ACHN (cell line): ENCODE measurements at regions not wholly inside any gene's neighbourhood (a gene's known extent, or its start where the extent isn't known, plus 50 kb on each side); places are given as distances from the start of the nearest gene placed in this dataset.

Experiments
- DNase-seq: peaks from one replicate; pipeline ENCODE4 v3.0.0-alpha.2; 2015
- in situ Hi-C: cut with HindIII; loops from 2 replicates; pipeline ENCODE4 v1.10.0; 2017; ENCODE audit warnings: low sequenced_read_pairs, low pct_ligation_motif_present, low pct_unique_long_range_greater_than_20kb

GRCh38 chr2:16044946-16045456 lies 104.7 kb downstream of the MYCN start:
- in situ Hi-C loops, result no loop called here
- DNase-seq, result no peak

- no peak for DNase-seq
- in situ Hi-C loops, result no loop called here
Observed at GRCh38 chr2:16043627-16044026, 103.3 kb downstream of the MYCN start.

DNA sequence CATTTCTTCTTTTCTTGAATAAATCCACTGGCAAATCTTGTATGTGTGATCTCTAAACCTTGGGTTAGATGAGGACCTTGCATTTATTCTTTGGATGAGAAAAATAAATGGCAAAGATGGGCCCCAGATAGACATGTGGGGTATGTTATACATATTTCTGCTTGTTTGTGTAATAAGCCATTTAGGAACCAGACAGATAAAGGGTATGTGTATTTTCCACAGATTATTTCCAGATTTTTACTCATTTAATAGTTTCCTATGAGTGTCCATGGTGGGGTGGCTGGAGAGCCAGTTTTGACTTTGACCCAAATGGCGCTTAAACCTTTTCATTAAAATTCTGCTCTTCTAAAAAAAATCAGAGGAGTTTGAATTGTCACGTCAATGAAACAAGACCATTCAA lies 102.8 kb downstream of the MYCN start:
- DNase-seq, result no peak
- in situ Hi-C loops, result no loop called here

DNA sequence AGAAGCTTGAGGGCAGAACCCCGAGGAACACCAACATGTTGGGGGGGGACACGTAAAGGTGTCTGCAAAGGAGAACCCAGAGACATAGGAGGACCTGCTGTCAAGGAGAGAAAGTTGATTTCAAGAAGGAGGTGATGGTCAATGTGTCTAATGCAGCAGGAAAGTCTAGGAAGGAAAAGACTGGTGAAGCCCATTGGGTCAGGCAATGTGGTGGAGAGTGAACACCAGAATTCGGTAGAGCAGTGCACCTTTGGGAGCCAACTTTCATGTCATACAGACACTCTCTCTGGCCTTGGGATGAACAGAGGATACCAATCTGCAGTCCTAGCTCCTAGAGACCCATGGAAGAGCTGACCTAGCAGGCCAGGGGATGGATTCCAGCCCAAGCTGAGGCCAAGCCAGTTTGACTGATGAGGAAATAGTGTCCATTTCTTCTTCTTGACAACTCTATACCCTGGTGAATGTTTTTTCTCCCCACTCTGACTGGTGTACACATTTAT lies 101.9 kb downstream of the MYCN start:
- DNase-seq, result no peak
- in situ Hi-C loops, result no loop called here

- no peak for DNase-seq
- in situ Hi-C loops, result no loop called here
Observed at GRCh38 chr2:16040271-16041010, 100.1 kb downstream of the MYCN start.

DNA sequence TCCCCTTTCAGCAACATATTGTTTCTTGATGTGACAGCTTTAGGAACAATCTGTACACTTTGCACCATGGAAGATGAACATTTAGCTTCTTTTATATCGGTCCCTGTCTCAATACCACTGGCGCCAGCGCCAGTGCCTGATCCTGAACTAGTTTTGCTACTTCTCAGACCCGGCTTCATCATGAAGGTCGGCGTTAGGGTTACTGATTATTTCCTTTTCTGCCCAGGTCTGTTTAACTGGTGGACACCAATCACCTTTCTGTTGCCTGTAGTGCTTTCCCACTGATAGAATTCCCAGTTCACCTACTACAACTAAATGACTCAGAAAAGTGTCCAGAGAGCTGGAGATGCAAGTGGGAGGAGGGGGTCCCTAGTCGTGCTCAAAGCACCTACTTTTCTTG lies 99.5 kb downstream of the MYCN start:
- in situ Hi-C loops, result no loop called here

GRCh38 chr2:16039055-16039454 lies 98.7 kb downstream of the MYCN start:
- DNase-seq, result no peak
- in situ Hi-C loops, result no loop called here

More for the DNA sequence above, 99.5 kb downstream of the MYCN start:
- DNase-seq, result no peak

GRCh38 chr2:16038621-16039020 lies 98.3 kb downstream of the MYCN start:
- DNase-seq, result no peak
- in situ Hi-C loops, result no loop called here

GRCh38 chr2:16037808-16038457 lies 97.6 kb downstream of the MYCN start:
- DNase-seq, result no peak
- in situ Hi-C loops, result no loop called here

GRCh38 chr2:16036951-16037350 lies 96.6 kb downstream of the MYCN start:
- DNase-seq, result no peak
- in situ Hi-C loops, result no loop called here

DNA sequence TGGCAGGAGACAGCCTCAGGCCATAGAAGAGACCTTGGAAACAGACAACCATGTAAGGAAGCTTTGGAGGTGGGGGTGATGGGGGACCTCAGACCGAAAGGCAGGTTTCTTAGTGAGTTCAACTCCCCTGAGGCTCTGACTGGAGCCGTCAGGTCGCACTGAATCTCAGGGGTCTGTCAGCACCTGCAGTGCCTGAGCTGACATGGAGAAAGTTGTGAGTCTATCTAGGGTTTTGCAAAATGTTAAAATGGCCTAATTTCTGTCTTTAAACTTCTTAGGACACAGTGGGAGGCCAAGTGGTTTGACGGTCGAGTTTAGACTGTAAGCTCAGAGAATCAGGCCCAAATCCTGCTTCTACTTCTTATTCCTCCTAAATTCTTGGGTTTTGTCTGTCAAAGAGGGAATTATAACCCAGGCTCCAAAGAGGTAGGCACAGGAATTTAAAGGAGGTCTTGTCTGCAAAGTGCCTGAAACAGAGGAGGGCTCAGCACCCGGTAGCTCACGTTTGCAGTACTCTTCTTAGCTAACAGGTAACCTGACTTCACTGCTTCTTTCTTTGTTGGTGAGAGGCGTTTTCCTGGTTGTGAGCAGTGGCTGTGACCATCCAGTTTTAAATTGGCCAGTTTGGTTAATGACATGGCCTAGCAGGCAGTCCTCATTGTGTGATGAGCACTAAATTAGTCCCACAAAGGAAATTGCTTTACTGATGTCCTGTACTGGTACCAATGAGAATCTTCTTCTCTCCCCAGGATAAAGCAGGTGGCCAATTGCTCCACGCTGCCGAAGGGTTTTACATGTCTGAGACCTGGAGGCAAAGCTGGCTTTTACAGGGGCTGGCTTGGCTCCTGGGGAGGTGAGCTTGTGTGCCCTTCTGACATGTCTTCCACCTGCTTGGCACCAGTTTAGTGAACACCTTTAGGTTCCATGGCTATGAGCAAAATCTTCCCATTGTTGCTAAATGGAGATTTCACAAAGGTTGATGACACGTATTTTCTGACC lies 95.7 kb downstream of the MYCN start:
- no peak for DNase-seq
- in situ Hi-C loops, result no loop called here

DNA sequence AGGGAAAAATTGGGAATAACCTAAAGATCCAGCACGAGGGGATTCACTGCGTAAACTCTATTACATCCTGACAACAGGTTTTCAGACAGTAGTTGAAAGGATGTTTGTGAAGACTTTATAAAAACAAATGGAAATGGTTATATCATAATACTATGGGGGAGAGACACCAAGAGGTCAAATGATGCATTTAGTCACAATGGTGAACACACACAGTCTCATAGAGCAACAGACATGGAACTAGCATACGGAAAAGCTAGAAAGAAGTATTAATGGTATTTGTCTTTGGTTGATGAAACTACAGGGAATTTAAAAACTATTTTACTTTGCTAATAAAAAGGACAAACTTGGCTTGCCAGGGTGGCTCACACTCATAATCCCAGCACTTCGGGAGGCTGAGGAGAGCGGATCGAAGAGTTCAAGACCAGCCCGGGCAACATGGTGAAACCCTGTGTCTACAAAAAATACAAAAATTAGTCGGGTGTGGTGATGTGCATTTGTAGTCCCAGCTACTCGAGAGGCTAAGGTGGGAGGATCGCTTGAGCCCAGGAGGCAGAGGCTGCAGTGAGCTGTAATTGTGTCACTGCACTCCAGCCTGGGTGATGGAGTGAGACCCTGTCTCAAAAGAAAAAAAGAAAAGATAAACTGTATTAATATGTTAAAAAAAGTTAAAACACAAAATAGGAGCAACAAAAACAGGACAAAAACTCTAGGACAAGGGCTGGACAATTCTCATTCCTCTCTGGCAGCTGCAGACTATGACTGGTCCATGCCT lies 94.8 kb downstream of the MYCN start:
- DNase-seq, result no peak
- in situ Hi-C loops, result no loop called here

- in situ Hi-C loops, result no loop called here
- DNase-seq, result no peak
Observed at GRCh38 chr2:16034151-16034974, 94.0 kb downstream of the MYCN start.

- no peak for DNase-seq
Observed at GRCh38 chr2:16033032-16033293, 92.6 kb downstream of the MYCN start.

DNA sequence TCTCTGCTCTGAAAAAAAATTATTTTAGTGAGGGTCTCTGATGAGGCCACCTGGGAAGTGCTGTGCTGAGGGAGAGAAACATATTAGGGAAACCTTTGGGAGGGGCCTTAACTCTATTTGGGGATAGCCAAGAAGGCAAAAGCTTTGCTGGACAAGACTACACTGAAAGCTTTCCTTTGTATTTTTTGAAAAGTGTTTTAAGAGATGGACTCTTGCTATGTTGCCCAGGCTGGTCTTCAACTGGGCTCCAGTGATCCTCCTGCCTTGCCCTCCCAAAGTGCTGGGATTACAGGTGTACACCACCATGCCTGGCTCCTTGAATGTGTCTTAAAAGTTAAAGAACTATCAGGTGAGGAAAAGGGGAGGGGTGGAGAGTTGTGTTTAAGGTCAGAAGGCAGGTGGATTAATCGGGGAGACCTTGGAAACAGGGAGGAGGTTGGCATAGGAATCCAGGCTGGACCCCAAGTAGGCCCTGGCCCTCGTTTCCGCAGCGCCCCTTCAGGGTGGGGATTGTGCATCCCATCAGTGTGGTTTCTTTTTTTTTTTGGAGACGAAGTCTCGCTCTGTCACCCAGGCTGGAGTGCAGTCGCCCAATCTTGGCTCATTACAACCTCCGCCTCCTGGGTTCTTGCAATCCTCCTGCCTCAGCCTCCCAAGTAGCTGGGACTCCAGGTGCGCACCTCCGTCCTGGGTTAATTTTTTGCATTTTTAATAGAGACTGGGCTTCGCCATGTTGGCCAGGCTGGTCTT lies 92.1 kb downstream of the MYCN start:
- no peak for DNase-seq
- in situ Hi-C loops, result no loop called here

More at GRCh38 chr2:16033032-16033293, 92.6 kb downstream of the MYCN start:
- in situ Hi-C loops, result no loop called here

DNA sequence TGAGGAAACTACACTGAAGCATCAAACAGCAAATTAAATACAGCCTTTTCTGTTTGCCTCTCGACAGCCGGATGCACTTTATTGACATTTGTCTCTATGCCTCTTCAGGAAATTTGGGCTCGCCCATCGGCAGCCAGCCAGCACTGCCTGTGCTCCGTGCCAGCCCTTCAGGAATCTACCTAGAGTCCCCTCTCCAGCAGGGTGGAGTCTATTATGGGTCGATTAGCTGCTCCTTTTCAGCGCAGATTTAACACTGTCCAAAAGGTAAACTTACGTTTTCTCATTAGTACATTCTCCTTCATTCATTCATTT lies 91.5 kb downstream of the MYCN start:
- no peak for DNase-seq
- in situ Hi-C loops, result no loop called here
